Fibroblast of skin of left quadriceps (primary cell): ENCODE measurements at regions not wholly inside any gene's neighbourhood (a gene's known extent, or its start where the extent isn't known, plus 50 kb on each side); places are given as distances from the start of the nearest gene placed in this dataset.
A peak's percentile ranks its signal among the peaks of the same experiment; 100 is the strongest.

ENCODE experiments used
- DNase-seq, 2 experiments: peaks; one replicate each; pipeline ENCODE4 v3.0.0-alpha.2; 2013; ENCODE audit warnings: low read depth in 2 of 2

DNA sequence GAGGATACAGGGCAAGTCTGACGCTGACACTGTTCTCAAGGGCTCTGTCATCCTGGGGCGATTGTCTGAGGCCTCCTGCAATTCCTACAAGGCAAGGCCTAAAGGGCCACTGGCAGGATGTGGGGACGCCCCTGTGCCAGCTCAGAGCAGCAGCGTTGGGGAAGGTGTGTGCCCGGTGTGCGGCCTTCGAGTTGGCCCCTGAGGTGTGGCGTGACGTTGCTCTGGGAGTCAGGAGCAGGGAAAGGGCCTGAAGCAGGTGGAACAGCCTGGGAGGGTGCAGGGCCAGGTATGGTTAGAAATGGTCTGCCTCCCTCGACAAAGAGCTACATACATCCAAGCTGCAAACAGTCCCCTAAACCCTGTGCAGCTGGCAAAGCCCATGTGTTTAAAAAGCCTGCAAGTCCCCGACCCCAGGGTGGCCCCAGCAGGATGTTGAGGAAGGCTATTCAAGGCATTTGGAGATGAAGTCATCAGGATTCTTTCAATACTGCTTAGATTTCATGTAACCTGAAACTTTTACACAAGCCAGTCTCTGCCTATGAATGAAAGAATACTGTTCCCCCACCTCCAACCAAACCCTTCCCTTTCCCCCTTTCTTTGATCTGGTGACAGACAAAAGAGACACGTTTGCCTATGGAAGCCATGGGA is 142.5 kb upstream of the TNS3 start:
- DNase-seq: peak; percentile 84 to 85

DNA sequence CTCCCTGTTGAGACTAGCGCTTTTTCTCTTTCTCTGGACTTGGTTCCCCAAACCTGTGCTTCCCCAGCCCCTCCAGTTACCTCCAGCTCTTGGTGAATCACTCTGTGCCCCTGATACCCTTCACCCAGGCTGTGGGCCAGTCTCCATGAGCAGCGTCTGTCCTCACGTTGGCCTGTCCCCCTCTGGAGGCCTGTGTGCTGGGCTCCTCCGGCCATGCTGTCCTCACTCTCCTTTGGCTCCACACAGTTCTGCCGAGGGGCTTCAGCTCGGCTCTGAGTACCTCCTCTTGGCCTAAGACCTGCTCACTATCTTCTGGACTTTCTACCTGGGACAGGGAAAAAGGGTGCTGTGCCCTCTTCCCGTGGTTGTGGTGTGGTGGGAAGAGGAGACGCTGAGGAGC is 140.2 kb upstream of the TNS3 start:
- no peak for DNase-seq

DNA sequence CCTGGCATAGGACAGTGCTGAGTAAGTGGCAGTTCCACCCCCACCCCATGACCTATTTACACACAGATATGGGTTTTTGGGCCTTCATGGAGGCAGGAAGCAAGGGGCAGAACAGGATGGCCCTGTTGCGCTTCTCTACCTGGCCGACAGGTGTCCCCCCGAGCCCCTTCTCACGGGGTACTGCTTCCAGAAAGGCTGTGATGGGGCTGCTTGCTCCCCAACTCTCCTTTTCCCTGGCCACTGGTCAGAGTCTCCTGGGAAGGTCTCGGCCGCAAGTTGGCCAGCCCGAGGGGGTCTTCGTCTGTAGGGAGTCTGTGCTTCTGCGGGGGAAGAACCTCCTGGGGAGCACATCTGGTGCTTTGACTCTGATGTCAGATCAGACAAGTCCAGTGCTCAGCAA is 139.8 kb upstream of the TNS3 start:
- DNase-seq: no peak

DNA sequence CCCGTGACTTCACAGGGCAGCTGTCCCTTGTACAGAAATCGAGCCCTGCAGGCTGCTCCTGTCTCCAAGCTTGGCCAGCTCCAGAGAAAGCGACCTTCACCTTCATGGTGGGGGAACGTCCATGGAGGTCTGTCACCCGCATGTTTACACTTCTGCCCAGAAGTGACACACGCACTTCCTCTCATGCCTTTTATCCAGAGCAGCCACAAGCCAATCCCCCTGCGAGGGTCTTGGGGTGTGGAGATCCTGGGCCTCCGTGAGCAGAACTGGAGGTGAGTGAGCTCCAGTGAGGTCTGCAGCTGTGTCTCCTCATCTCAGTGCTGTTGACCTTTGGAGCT is 139.0 kb upstream of the TNS3 start:
- DNase-seq: no peak

DNA sequence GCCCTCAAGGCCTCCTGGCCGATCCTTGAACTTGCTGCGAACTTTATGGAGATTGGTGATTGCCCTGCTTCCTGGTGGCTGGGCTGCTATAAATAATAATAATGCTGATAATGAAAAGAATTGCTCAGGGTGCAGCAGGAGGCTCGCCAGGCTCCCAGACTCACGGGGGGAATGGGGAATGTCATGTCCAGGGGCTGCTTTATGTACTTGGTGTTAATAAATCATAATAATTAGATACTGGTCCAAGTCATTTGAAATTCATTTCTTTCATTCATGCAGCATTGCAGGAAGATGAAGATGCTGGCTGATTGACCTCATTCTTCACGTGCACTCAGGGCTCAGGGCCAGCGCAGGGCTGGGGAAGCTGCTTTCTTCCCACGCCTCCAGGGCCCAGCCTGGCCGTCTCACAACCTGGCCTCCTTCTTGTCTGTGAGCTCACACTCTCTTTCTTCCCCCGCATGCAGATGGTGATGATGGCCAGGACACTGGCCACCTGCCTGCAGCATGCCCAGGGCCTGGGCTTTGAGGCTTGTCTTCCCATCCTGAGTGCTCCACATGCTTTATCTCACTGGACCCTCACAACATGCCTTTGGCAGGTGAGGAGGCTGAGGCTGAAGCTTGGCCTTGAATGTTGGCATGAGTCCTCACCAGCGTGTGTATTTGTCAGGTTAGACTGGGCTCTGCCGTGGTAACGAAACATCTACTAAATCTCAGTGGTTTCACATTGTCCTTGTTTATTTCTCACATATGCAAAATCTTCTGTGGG is 138.4 kb upstream of the TNS3 start:
- DNase-seq: no peak

DNA sequence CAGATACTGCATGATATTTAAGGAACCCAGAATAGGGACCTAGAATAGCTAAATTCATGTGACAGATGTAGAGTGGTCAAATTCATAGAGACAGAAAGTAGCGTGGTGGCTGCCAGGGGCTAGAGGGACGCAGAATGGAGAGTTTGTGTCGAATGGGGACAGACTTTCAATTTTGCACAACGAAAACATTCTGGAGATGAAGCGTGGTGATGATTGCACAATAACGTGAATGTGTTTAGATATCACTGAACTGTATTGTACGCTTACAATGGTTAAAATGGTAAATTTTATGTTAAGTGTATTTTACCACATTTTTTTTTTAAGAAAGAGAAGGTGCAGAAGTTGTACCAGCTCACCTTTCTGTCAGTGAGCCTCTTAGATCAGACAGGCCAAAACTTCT is 137.8 kb upstream of the TNS3 start:
- DNase-seq: no peak

DNA sequence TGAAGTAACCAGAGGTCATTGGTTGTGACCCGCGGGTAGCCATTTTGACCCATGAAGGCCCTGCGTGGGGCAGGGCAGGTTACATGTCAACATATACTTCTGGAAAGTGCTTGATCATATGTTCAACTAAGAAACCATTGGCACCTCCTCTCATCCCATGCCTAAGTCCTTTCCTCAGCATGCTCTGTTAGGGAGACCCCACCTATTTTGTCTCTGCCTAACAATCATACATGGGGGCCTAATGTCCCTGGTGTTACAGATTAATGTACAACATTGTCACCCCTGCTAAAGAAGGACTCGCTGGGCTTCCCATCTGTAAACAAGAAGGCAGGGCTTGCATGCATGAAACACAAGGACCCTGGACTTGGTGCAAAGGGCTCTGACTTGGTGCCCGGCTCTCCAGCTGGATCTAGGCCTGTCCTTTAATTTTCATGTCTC is 133.7 kb upstream of the TNS3 start:
- no peak for DNase-seq

DNA sequence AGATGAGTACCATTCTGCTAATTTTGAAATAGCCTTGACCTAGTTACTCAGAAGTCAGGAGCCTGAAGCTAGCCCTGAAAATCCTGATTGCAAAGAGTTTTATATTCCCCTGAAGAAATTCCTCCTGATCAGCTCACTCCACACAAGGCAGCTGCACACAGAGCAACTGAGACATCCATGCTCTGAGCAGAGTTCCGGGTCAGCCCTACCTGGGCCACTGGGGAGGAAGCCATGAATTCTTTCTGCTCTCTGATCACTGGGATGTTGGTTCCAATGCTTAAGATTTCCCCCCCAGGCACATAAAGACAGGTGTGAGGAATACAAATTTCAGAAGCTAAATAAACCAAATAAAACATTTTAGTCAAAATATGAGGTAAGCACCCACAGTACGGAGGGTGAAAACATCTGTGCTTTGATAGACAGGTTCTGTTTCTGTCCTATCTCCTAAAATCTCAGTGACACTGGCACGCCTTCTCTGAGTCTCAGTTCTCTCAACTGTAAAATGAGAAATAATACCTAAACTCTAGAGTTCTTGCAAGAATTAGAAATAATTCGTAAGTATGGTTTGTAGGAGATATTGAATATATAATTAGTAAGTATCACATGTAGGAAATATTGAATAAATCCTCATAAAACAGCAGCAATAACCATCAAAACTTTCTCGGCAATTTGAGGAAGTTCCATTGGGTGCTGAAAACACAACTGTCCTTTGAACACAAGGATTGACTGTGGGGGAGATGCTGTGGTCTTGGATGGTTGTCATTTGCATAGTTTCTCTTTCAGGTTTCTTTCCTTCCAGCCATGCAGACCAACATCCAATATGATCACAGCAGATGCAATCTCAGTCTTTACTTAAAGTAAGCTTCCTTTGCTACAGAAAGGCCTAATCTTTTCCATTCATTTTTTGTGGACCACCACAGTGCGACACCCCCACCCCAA is 133.0 kb upstream of the TNS3 start:
- DNase-seq: no peak

DNA sequence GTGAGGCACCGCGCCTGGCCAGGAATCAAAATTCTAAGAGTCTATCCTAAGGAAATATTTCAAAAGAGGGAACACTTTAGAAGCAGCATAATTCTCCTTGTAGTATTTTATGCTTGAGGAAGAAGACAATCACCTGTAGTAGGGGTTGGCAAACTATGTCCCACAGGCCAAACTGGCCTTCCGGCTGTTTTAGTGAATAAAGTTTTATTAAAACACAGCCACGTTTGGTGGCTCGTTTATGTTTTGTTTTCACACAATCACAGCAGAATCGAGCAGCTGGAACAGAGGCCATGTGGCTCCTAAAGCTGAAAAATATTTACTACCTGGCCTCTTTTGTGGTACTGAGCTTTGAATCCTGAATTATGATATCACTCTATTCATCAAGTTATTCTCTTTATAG is 131.7 kb upstream of the TNS3 start:
- DNase-seq: no peak

DNA sequence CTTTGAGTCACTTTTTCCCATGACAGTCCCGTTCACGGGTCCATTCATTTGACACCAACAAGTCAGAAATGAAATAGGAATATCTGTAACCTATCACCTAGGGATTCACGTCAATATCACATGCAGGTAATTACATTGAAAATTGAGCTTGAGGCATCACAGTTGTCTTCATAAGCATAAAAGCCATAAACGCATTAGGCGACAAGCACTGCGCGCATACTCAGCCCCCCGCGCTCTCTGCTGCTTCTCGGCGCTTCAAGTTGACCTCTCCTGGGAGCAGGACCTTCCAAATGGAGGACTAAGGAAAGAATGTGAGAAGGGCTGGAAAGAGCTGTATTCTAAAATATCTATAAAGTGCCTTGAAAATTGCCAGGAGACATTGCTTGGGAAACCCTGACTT is 130.5 kb upstream of the TNS3 start:
- no peak for DNase-seq

DNA sequence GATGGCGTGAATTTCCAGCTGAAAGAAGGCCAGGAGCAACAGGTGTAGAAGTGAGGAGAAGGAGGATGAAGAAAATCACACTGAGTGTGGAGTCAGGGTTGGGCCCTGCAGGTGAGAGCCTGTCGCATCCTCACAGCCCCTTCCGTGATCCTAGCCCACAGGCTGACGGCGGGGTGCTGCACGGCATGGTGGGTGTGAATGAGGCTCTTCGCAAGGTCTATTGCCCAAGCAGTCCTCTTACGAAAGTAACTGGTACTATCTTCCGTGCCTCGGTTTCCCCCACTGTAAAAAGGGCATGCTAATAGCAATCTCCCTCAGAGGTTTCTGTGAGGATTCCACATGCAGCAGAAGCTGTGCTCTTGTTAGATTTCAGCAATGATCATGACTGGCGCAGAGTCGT is 129.9 kb upstream of the TNS3 start:
- DNase-seq: no peak

DNA sequence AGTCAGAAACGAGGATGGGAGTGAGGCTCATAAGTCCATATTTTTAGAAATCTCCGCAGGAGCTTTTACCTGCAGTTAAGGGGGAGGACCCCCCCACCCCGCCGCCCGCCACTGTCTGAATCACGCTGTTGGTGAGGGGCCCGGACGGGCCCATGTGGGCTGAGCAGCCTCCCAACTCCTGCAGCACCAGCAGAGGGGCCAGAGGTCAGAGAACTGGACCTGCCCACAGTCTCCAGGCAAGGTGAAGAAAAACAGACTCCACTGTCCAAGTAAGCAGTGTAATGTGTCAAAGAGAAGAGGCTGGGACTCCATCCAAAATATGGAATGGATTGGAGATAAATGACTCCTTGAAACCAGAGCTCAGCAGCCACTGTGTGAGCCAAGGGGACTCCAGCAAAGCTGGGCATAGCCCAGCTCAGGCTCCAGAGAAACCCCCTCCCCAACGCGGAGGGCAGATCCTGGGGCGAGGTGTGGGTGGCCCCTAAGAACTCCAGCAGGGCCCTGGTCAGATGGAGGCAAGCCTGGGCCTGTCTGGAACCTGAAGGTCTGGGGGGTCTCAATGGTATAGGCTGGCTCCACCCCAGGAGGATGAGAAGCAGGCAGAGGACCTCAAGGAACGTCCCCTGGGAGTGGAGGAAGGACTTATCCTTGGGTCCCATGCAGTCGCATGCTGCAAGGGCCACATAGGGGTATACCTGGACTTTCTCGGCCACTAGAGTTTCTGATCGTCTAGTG is 128.5 kb upstream of the TNS3 start:
- DNase-seq: no peak

DNA sequence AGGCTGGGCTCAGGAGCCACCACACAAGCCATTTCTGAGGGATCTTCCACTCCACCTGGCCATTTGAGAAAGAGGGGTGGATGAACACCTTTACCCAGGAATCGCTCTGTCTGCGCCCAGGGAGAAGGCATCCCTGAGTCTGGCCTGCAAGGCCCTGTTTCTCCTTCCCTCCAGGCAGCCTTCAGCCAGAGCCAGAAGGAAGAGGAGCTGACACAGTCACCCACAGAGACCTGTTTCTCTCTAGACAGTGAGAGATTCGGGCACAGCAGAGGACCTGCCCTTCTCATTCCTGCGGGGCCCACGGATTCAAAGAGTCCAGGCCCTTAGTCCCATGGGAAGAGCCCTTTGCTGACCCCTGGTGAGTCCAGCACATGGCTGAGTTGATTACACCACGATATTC is 127.5 kb upstream of the TNS3 start:
- DNase-seq: no peak

DNA sequence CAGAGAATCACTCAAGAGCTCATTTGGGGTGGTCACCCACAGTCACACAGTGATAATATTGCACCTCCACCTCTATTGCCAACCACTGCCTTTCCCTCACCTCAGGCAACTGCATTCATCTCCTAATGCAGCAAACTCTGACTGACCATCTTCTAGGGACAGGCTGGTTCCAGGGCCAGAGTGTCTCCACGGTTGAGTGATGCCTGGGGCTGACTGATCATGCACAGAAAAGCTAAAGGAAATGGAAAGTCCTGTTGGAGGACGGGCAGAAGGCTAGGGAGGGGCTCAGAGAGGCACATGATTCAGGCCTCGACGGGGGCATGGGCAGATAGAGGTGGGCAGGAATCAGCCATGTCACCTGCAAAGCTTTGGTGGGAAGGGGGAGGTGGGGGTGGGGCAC is 127.1 kb upstream of the TNS3 start:
- no peak for DNase-seq

DNA sequence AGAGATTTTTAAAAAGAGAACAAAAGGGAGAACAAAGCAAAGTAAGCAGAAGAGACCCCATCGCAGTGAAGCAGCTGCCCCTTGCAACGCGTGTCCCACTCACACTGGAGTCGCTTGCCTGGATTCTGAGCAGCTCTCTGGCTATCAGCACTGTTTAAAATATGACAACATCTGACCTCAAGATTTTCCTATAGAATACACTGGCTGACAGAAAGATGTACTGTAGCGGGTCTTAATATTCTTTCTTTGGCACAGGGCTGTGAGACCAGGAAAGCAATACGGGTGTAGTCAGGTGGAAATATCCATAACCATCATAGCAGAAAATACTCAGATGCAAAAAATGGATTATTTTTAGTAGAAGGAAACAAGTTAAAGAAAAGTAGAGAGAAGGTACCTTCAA is 125.7 kb upstream of the TNS3 start:
- DNase-seq: no peak

DNA sequence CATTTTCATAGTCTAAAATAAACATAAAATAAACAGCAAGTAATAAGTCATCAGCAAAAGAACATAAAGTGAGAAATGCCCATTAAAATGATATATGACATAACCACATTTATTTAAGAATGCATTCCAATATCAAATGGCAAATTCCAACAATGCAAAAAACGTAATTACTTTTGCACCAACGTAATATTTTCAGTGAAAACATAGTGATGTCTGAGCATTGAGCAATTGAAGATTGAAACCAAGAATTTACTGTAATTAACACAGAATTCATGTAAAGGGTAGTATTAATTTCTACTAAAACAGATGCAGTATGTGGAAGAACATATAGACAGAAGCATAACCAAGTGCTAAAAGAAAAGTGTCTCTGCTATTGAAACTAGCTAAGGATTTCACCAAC is 123.0 kb upstream of the TNS3 start:
- DNase-seq: peak; percentile 74 to 83

DNA sequence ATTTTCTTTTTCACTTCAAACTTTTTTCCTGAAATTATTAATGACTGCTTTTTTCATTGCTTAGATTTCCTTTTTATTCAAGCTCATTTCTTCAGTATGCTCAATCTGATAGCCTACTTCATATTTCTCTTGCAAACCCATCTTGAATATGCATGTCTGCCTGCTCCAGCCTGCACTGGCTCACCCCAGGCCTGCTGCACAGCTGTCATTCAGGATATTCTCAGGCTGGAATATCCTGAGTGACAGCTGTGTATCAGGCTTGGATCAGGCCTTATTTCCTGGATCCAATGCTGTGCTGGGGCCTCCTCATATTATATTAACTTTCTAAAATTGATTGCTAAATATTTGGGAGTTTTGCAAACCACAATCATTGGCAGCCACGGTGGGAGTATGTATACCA is 120.2 kb upstream of the TNS3 start:
- DNase-seq: no peak

DNA sequence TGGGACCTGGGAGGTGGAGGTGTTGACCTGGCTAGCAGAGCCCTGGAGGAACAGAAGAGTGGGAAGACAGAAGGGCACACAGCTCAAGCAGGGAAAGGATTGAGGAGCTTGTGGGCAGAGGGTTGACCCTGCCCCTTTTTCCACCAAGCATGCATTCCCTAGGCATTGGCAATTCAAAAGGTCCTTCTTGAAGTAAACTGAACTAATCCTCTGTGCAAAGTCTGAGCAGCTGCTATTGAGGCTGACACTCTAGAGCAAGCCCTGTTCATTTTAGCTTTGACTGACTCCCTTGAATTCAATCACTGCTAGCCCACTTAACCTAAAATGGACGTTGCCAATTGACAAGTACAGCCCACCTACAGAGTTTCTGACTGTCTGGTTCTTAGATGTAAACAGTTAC is 116.5 kb upstream of the TNS3 start:
- no peak for DNase-seq

DNA sequence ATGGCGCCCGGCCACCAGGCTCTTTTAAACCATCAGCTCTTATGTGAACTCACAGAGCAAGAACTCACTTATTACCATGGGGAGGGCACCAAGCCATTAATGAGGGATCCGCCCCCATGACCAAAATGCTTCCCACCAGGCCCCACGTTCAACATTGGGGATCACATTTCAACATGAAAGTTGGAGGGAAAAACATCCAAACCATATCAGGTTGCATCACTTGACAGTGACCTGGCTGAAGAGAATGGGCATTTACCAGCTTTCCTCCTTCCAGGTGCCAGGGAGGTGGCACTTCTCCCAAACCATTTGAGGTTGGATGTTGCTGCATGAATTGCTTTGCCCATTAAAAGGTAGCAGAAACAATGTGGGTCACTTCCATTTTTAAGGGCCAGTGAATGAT is 115.6 kb upstream of the TNS3 start:
- DNase-seq: no peak

DNA sequence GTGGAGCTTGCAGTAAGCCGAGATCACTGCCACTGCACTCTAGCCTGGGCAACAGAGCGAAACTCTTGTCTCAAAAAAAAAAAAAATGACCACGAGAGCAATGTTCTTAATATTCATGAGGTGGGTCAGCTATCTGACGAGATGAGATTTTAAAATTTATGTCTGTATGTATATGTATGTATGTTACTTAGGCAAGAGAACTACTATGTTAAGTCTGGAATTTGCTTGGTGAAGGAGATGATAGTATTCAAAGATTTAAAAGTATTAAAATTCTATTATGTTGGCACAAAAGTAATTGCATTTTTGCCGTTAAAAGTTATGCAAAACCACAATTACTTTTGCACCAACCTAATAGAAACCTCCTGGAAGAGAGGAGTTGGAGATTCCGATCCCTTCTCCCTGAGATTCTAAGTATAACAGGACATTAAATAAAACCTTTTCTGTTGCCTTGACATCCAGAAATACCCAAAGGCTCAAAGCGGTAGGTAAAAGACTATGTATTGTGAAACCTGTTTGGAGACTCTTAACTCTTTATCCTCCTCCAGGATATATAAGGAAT is 114.3 kb upstream of the TNS3 start:
- DNase-seq: peak; percentile 40 to 48

DNA sequence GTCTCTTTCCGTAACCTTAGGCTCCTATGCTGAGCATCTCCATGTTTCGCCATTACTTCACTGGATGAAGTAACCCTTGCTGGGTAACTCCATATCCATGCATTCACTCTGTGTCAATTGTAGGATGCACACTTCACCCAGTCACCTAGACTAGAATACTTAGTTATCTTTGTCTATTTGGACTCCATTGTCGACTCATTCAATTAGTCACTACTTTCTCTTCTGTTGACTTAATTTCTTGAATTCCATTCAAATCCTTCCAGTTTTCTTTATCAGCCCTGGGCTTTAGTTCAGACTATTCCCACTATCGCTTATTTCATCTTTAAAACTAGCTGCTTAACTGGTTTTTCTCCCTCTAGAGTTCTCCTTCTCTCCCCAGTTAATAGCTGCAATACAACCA is 111.3 kb upstream of the TNS3 start:
- DNase-seq: no peak

DNA sequence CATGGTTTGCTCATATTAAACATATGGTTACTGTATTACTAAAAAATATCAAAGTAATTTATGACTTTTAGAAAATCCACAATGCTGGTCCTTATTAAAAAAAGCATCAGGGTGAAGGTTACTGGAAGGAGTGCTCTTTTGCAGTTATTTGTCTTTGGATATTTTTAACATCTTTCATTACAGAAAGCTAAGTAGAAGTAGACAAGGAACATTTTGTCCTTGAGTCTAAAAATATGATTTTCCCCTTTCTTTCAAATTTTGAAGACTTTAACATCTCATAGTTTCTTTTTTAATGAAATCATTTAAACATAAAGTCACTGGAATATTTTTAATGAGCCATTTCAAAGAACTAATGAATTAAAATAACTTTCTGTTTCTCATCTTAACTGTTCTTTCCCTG is 110.1 kb upstream of the TNS3 start:
- DNase-seq: no peak
